Psoas muscle (tissue), 7 donors: ENCODE measurements at regions not wholly inside any gene's neighbourhood (a gene's known extent, or its start where the extent isn't known, plus 50 kb on each side); places are given as distances from the start of the nearest gene placed in this dataset.

Experiments
- ATAC-seq, 4 donors: fragments of 200-7000 bp; cut with Tn5 transposase; one replicate each; pipeline ENCODE4 v1.9.1; 2020; ENCODE audit warnings: moderate library complexity in 3 of 4, mild to moderate bottlenecking in 2 of 4
- DNase-seq, 2 donors: peaks; one replicate each; pipeline ENCODE4 v3.0.0-alpha.2; 2020
- H3K27ac ChIP-seq: fragments of 200-600 bp; one replicate; pipeline ENCODE4 v1.8.0; 2022
- H3K27me3 ChIP-seq, 3 donors: fragments of 200-600 bp in 1 of 3; one replicate each; pipeline versions ENCODE4 v1.6.1 to v1.8.0; 2013 to 2022; ENCODE audit warnings: low read length in 2 of 3, mild to moderate bottlenecking in 2 of 3, moderate library complexity in 1 of 3; ENCODE audit not compliant: insufficient read depth in 3 of 3
- H3K36me3 ChIP-seq, 2 donors: fragments of 200-600 bp in 1 of 2; one replicate each; pipeline versions ENCODE4 v1.6.1 to v1.8.0; 2013 to 2022; ENCODE audit warnings: low read depth in 1 of 2, mild to moderate bottlenecking in 1 of 2, moderate library complexity in 1 of 2; ENCODE audit not compliant: insufficient read depth in 1 of 2
- H3K4me1 ChIP-seq: fragments of 200-600 bp; one replicate; pipeline ENCODE4 v1.8.0; 2022
- H3K4me3 ChIP-seq: fragments of 200-600 bp; one replicate; pipeline ENCODE4 v1.8.0; 2022; ENCODE audit warnings: mild to moderate bottlenecking
- H3K9me3 ChIP-seq: fragments of 200-600 bp; one replicate; pipeline ENCODE4 v1.8.0; 2022
- WGBS, 3 donors: extraction: QIAGEN DNeasy Blood & Tissue Kit; methylation state at CpG; one replicate each; pipeline versions ENCODE4 v1.1.6 to v1.1.7; 2013; 5-methylcytosine and 5-hydroxymethylcytosine counted together
- intact Hi-C, 2 donors: fragments of 100-400 bp; cut with DNase I; formaldehyde crosslinking; loops; one replicate each; pipeline versions ENCODE4 v1.11.0 to v1.14.2; 2022
- TF ChIP-seq, protein P1 (sequence below): fragments of 200-600 bp; IDR thresholded peaks from one replicate; pipeline ENCODE4 v1.8.0; 2022; ENCODE audit warnings: antibody characterized with exemption
- donor health status: healthy with polysubstance abuse.
- donor health status: DM: no; HTN: no; CAD: no; lungs with moderate emphysema.
- donor health status: Bipolar disorder and iron deficiency.
- donor health status: healthy.
- donor health status: DM: yes; HTN: yes; CAD: no.
- donor health status: DM: no; HTN: no; CAD: no.
- donor health status: DM: yes; HTN: yes; CAD: no.

DNA sequence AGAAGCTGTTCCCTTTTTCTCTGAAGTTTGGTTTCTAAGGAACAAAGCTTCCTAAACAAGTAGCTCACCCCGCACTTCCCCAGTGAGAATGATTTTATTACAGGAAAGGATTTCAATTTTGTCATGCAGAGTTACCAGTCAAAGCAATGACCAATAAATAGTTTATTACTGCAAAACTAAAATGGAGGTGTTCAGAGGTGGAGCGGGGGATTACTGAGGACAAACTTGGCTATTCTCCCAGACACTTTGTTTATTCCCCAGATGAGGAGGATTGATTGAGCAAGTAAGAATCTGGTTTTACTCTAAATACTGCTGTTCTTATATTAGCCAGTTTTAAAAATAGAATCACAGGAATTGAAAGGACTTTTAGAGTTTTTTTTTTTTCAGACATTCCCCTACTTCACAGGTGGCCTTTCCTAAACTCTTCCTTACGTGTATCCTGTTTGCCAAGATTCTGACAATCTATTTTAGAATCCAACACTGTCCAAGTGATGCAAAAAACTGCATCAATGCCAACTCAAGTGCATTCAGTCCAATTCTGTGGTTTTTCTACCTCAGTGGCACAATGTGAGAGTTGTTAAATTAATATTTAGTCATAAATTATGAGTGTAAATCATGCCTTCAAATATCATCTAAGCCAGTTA lies 136.1 kb downstream of the TNFSF18 start:
- TF ChIP-seq, protein P1, sequence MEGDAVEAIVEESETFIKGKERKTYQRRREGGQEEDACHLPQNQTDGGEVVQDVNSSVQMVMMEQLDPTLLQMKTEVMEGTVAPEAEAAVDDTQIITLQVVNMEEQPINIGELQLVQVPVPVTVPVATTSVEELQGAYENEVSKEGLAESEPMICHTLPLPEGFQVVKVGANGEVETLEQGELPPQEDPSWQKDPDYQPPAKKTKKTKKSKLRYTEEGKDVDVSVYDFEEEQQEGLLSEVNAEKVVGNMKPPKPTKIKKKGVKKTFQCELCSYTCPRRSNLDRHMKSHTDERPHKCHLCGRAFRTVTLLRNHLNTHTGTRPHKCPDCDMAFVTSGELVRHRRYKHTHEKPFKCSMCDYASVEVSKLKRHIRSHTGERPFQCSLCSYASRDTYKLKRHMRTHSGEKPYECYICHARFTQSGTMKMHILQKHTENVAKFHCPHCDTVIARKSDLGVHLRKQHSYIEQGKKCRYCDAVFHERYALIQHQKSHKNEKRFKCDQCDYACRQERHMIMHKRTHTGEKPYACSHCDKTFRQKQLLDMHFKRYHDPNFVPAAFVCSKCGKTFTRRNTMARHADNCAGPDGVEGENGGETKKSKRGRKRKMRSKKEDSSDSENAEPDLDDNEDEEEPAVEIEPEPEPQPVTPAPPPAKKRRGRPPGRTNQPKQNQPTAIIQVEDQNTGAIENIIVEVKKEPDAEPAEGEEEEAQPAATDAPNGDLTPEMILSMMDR, result no peak
- H3K36me3 ChIP-seq, result no peaks in the 10 kb centered on the region
- intact Hi-C loops, result no loop called here
- H3K27ac ChIP-seq, result no peak overlapping the region
- no peaks in the 10 kb centered on the region for H3K4me1 ChIP-seq
- H3K27me3 ChIP-seq, result no peaks in the 10 kb centered on the region
- ATAC-seq (no peak), DNase-seq (no peak)
- no peak overlapping the region for H3K4me3 ChIP-seq
- peaks cover 7% of the 10 kb centered on the region for H3K9me3 ChIP-seq
- WGBS, 3 donors, result 30 to 35% (median 35%) methylated on average over 3 of the region's 3 CpGs

DNA sequence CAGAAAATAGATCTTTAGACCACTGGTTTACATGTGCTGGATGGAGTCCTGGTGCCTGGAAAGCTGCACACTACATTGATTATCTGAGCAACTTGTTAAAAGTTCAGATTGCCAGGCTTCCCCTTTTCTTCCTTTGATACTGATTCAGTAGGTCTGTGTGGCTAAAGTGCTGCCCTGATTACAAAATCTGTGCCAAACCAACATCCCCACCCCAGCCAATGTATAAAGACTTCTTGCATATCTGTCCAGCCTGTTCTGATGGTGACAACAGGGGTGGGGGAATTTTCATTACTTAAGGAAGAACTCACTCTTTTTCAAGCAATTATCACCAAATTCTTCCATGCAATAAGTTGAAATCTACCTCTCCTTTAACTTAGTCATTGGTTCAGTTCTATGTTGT lies 135.5 kb downstream of the TNFSF18 start:
- no peaks in the 10 kb centered on the region for H3K27me3 ChIP-seq
- H3K9me3 ChIP-seq, result peaks cover 7% of the 10 kb centered on the region
- no peak overlapping the region for H3K4me3 ChIP-seq
- intact Hi-C loops, result no loop called here
- H3K4me1 ChIP-seq, result no peaks in the 10 kb centered on the region
- TF ChIP-seq, protein P1, result no peak
- no peak overlapping the region for H3K27ac ChIP-seq
- ATAC-seq (no peak), DNase-seq (no peak)
- no peaks in the 10 kb centered on the region for H3K36me3 ChIP-seq

DNA sequence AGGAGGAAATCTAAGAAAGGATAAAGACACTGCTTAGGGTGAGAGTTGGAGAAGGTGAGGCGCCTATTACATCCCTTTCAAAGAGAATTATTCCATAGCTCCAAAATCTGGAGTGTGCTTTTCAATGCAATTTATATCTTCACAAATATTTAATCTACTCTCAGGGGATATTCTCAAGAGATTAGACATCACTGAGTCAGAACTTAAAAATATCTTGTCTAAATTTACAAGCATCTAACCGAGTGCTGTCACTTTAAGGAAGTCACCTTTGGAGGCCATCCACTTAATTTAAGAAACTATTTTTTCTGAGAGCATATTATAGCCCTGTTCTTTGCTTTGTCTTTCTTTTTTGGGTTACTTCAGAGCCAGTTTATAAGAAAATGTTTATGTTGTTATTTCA lies 134.6 kb downstream of the TNFSF18 start:
- Histone ChIP-seq H3K36me3 (no peaks in the 10 kb centered on the region), H3K4me3 (no peak overlapping the region), H3K4me1 (no peaks in the 10 kb centered on the region), H3K27ac (no peak overlapping the region), H3K9me3 (peaks cover 7% of the 10 kb centered on the region), H3K27me3 (no peaks in the 10 kb centered on the region)
- 69 to 84% (median 73%) methylated on average over 2 of the region's 2 CpGs for WGBS, 3 donors
- intact Hi-C loops, result no loop called here
- TF ChIP-seq, protein P1, result no peak
- DNase-seq, result no peak
- no peak for ATAC-seq

DNA sequence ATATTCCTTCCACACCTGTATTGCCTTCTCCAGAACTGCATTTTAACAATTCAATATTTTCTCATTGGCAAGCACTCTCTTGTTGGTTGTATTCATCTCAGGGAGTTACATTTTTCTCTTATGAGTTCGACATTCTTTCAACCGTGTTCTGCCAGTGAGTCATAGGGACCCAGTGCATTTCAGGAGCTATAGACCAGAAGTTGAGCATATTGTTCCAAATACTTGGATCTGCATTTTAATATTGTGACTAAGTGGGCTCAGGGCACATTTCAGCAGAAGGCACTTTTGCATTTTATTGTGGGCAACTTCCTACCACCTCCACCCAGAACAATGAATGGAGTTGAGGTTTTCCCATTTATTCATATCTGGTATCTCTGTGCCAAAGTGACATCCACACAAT lies 132.8 kb downstream of the TNFSF18 start:
- intact Hi-C loops, result no loop called here
- no peak for ATAC-seq
- H3K27ac ChIP-seq, result no peak overlapping the region
- WGBS, 3 donors, result 23 to 49% (median 29%) methylated on average over 2 of the region's 2 CpGs
- H3K9me3 ChIP-seq, result no peaks in the 10 kb centered on the region
- no peak overlapping the region for H3K4me3 ChIP-seq
- TF ChIP-seq, protein P1, result no peak
- no peaks in the 10 kb centered on the region for H3K4me1 ChIP-seq
- no peak for DNase-seq
- H3K27me3 ChIP-seq, result no peaks in the 10 kb centered on the region
- H3K36me3 ChIP-seq, result no peaks in the 10 kb centered on the region

DNA sequence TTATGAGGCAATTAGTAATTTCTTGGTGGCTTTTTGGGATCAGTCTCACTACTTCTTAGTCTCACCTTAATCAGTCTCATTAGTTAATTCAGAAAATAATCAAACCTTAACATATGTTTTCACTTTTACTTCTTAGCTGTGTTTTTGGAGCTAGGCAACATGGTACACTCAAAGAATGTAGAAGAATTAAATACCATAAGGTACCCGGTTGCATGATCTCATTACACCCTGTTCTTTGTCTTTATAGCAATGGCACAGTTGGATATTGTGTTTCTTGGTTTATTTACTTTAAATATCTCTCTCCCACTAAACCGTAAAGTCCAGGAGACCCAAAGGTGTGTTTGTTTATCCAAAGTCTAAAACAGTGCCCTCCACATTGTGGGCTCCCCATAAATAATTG lies 132.3 kb downstream of the TNFSF18 start:
- 79 to 93% (median 82%) methylated on average over 2 of the region's 2 CpGs for WGBS, 3 donors
- intact Hi-C loops, result no loop called here

More for the DNA sequence above, 132.3 kb downstream of the TNFSF18 start:
- Histone ChIP-seq H3K9me3 (no peaks in the 10 kb centered on the region), H3K27ac (no peak overlapping the region), H3K27me3 (no peaks in the 10 kb centered on the region), H3K4me3 (no peak overlapping the region), H3K4me1 (no peaks in the 10 kb centered on the region), H3K36me3 (no peaks in the 10 kb centered on the region)
- DNase-seq (no peak), ATAC-seq (no peak)
- TF ChIP-seq, protein P1, result no peak
